ENCODE measurements at regions not wholly inside any gene's neighbourhood (a gene's known extent, or its start where the extent isn't known, plus 50 kb on each side); places are given as distances from the start of the nearest gene placed in this dataset.

DNA sequence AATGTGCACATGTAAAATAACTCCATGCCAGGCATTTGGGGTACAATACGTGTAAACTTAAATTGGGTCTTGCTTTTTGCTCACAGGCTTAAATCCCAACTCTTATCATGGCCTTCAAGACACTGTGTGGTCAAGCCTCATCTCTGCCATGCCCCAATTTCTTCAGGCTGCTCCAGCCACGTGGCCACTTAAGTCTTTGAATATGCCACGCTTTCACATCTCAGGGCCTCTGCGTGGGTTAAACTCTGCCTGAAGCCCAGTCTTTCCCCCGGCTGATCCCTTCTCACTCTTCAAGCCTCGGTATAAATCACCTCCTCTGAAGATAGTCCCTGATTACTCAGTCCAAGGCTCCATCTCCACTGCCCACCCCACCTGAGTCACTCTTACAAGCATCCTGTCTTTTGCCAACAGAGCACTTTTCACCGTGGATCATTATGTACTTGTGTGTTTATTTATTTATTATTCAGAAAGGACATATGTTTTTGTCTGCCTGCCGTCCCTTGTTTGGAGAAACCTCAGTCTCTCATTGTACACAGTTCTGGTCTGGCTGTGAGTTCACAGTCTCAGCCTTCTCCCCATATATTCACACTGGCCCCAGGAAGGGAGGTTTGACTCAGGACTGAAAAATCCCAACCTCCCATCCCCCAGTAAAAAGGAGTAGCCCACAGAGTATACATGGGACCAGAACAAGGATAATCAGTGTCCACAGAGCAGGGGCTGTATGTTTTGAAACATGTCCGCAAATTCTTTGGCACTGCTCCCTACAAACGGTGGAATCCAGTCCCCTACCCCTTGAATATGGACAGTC is 344.7 kb downstream of the MN1 start:
- no peak for DNase-seq

GRCh38 chr22:27459999-27460398 is 341.6 kb downstream of the MN1 start:
- no peak for DNase-seq

DNA sequence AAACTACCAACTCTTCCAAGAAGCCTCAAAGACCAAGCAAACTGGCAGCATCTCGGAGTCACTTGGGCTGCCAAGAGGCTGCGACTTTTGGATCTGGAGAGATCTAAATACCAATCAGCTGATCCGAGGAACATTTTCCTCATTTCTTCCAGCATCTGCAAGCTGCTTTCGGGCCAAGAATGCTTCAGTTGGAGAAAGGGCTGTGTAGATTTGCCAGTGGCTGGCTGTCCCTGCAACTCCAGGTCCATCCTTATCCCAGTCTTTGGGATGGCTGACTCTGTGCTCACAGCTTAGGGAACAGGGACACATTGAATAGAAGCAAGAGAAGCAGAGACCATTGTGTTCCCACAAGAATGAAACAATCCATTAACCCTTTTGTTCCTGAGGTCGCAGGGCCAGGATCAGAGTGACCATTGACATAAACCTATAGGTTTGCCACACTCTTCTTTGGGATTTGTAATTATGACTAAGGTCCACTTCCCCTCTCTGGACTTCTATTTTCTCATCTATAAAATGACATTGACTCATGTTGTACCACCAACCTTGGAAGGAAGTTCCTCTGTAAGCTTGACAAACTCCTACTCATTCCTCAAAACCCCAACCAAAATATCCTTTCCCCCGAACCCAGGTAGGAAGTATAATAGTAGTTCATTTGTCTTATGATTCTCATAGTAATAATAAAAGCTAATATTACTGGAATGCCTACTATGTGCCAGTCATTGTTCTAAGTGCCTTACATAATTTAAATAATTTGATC is 340.8 kb downstream of the MN1 start:
- peak in 13 of 56 donors; percentile 7 to 34 (median 22) for DNase-seq

GRCh38 chr22:27461470-27461869 is 340.1 kb downstream of the MN1 start:
- no peak for DNase-seq

GRCh38 chr22:27462190-27462589 is 339.4 kb downstream of the MN1 start:
- DNase-seq, result peak in 44 of 56 donors; percentile 3 to 77 (median 39)

GRCh38 chr22:27463121-27463660 is 338.4 kb downstream of the MN1 start:
- DNase-seq, result no peak

GRCh38 chr22:27466229-27466628 is 335.3 kb downstream of the MN1 start:
- no peak for DNase-seq

GRCh38 chr22:27466778-27467438 is 334.6 kb downstream of the MN1 start:
- DNase-seq, result no peak

GRCh38 chr22:27467711-27468110 is 333.8 kb downstream of the MN1 start:
- DNase-seq, result no peak

DNA sequence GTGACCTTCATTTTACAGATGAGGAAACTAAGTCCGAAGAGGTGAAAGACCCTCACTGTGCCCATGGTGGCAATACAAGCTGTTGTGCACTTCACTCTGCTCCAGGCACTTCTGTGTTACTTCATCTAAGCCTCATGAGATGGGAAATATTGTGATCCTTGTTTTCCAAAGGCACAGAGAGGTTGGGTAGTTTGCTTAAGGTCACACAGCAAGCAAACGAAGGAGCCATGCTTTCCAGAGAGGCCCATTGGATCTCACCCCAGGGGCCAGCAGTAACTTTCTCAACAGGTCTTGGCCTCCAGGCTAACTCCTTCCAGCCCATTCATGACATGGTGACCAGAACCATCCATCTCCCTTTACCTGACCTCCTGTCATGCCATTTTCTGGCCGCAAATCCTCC is 332.8 kb downstream of the MN1 start:
- DNase-seq, result no peak

GRCh38 chr22:27470169-27470772 is 331.3 kb downstream of the MN1 start:
- no peak for DNase-seq

DNA sequence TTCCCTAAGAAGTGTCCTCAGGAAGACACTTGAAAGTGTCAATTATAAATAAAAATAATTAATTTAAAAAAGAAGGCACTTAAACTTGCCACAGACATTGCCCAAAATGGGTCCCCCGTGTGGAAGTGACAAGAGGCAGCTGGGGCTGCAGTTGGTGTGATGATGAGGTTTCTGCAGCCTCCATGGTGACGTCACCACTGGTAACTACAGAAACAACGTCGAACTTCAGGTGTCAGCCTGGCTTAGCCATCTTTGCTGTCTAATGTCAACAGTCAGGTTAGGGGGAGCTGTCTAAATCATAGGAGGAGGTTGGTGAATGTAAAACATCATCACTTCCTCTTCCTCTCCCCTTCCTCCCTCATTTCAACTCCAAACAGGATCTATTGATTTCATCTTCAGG is 328.6 kb downstream of the MN1 start:
- no peak for DNase-seq

- no peak for DNase-seq
Observed at GRCh38 chr22:27473533-27473932, 328.0 kb downstream of the MN1 start.

DNA sequence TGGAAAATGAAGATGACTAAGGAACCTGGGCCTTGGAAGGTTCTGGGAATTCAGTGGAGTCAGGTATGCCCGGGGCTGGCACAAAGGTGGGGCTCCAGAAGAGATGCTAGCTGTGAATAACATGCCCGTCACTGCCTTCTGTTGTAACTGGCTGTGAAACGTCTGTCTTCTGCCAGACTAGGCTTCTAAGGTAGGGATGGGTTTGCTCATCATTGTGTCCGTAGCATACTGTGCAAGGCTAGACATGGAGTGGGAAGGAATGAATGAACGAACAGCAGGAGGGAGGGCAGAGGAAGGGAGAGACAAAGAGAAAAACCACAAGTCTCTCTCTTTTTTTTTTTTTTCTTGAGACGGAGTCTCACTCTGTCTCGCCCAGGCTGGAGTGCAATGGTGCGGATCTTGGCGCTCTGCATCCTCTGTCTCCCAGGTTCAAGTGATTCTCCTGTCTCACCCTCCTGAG is 327.4 kb downstream of the MN1 start:
- no peak for DNase-seq

DNA sequence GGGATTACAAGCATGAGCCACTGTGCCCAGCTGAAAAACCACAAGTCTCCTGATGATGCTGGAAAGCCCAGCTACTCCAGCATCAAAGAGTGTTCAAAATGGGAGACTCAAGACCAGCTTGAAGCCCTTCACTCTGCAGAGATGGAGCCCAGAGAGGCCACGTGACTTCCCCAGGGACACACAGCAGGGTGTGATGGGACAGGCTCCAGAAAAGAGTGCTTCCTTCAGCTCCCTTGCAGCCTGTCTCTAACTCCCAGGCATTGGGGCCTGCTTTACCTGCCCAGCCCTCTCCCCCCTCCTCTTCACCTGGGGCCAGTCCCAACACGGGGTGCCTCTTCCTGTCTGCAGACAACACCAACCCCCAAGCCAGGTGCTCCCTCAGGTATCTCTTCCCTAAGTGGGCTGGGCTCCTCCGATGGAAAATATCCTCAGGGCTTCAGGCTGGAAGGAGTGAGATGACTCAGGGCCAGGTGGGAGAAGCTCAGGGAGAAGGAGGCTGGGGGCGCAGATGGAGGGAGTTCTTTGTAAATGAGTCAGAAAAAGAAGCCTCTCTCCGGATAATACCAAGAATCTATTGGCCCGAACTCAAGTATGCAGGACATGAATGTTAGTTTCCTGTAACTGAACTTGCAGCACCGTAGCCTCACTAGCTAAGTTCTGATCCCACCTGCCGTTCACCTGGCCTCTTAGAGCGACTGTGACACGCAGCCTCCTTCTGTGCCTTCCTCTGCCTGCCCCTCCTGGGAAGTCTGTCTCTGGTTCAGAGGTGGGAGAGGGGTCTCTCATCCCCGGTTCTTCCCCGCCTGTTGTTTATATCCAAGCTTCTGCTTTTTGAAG is 326.6 kb downstream of the MN1 start:
- peak in 16 of 56 donors; percentile 1 to 40 (median 10) for DNase-seq

- DNase-seq, result no peak
Observed at GRCh38 chr22:27475548-27475897, 326.0 kb downstream of the MN1 start.

DNA sequence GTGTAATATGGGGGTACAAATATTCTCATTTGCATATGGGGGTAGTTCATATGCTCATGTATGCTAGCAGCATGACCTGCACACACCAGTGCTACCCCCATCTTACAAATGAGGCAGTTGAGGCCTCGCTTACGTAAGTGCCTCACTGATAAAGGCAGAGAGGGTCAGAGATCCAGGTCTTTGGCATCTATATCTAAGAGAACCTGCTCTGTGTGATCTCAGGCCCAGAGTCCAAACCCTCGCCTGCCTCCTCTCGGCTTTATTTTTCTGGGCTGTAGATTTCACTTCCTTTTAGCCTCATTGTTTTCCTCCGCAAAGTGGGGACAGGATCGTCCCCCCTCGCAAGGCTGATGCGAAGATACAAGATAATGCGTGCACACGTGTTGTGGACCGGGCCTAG is 325.2 kb downstream of the MN1 start:
- DNase-seq, result no peak

- DNase-seq, result no peak
Observed at GRCh38 chr22:27476729-27477128, 324.8 kb downstream of the MN1 start.

DNA sequence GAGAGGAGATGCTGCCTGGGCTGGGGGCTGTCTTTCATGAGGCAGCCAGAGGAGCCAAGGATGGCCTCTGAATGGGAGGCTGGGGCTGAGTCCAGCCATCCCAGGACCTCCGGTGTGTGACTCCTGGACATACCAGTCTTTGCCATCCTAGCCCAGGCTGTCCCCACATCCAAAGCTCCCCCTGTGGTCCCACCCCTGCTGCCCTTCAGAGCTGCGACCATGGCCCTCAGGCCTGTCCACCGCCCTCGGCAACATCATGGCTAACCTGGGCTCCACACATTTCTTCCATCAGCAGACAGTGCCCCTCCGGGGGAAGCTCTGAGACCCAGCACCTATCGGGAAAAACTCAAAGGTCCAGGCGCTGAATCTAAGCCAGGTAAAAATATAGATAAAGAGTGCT is 324.4 kb downstream of the MN1 start:
- no peak for DNase-seq

- DNase-seq, result peak in 48 of 56 donors; percentile 10 to 75 (median 39)
Observed at GRCh38 chr22:27480487-27480886, 321.1 kb downstream of the MN1 start.

DNA sequence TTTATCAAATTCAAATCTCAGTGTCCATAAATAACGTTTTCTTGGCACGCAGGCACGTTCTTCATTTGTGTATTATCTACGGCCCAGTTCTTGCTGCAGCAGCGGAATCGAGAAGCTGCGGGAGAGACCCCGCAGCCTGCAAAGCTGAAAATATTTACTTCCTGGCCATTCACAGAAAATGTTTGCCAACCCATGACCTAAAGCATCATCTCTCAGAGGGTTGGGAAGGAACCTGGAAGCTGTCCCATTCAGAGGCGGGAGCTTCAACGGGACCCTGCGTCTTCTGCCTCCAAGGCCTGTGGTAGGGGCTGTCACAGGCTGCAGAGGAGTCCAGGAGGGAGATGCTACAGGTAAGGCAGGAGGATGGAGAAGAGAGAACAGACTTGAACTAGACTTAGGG is 319.2 kb downstream of the MN1 start:
- no peak for DNase-seq

Measured in nucleus accumbens (tissue), 56 donors.